Endodermal cell (in vitro differentiated cells): ENCODE measurements at regions not wholly inside any gene's neighbourhood (a gene's known extent, or its start where the extent isn't known, plus 50 kb on each side); places are given as distances from the start of the nearest gene placed in this dataset.

ENCODE experiments used
- DNase-seq: peaks from one replicate; pipeline ENCODE4 v3.0.0-alpha.2; 2017
- H3K27ac ChIP-seq: 2 replicates; pipeline ENCODE4 v1.5.1; 2013; ENCODE audit warnings: mild to moderate bottlenecking, low read depth, low read length, moderate library complexity
- H3K27me3 ChIP-seq: 2 replicates; pipeline ENCODE4 v1.6.1; 2013; ENCODE audit warnings: mild to moderate bottlenecking, low read length, moderate library complexity; ENCODE audit not compliant: insufficient read depth, control insufficient read depth, poor library complexity, severe bottlenecking
- H3K36me3 ChIP-seq: 2 replicates; pipeline ENCODE4 v1.7.0; 2013; ENCODE audit warnings: mild to moderate bottlenecking, low read length, moderate library complexity; ENCODE audit not compliant: control insufficient read depth, insufficient read depth
- H3K4me1 ChIP-seq: one replicate; pipeline ENCODE4 v1.7.0; 2013; ENCODE audit warnings: low read length; ENCODE audit not compliant: control insufficient read depth, insufficient read depth
- H3K4me3 ChIP-seq: 2 replicates; pipeline ENCODE4 v1.5.1; 2013; ENCODE audit warnings: mild to moderate bottlenecking, low read length, moderate library complexity
- H3K9ac ChIP-seq: 2 replicates; pipeline ENCODE4 v1.6.1; 2013; ENCODE audit warnings: mild to moderate bottlenecking, low read length, moderate library complexity; ENCODE audit not compliant: poor library complexity, severe bottlenecking; ENCODE audit errors: extremely low read depth
- H3K9me3 ChIP-seq: 2 replicates; pipeline ENCODE4 v1.6.1; 2013; ENCODE audit warnings: mild to moderate bottlenecking, low read length, moderate library complexity; ENCODE audit not compliant: control insufficient read depth
- H3K27ac Mint-ChIP-seq: 2 replicates; pipeline ENCODE4 v1.8.0; 2020; ENCODE audit warnings: mixed read lengths
- H3K27me3 Mint-ChIP-seq: 2 replicates; pipeline ENCODE4 v1.8.0; 2021; ENCODE audit warnings: mild to moderate bottlenecking, mixed read lengths; ENCODE audit not compliant: insufficient read depth
- H3K36me3 Mint-ChIP-seq: 2 replicates; pipeline ENCODE4 v1.8.0; 2020; ENCODE audit warnings: low read depth, mixed read lengths
- H3K4me1 Mint-ChIP-seq: 2 replicates; pipeline ENCODE4 v1.8.0; 2020; ENCODE audit warnings: mixed read lengths
- H3K4me3 Mint-ChIP-seq: 2 replicates; pipeline ENCODE4 v1.8.0; 2020; ENCODE audit warnings: mild to moderate bottlenecking, moderate library complexity, mixed read lengths
- H3K9me3 Mint-ChIP-seq: 2 replicates; pipeline ENCODE4 v1.8.0; 2020; ENCODE audit warnings: mild to moderate bottlenecking, mixed read lengths
- WGBS, 2 experiments: methylation state at CpG; one replicate each; pipeline versions ENCODE4 v1.1.5 to v1.1.7; 2013; ENCODE audit warnings: missing lambda C conversion rate in 2 of 2, mixed read lengths in 1 of 2; ENCODE audit not compliant: insufficient coverage in 1 of 2, insufficient read length in 1 of 2; 5-methylcytosine and 5-hydroxymethylcytosine counted together
- TF ChIP-seq, protein P1 (sequence below): fragments of 200-600 bp; sonication (generic); conservative IDR thresholded peaks from 2 replicates; pipeline ENCODE4 v1.5.0; 2021; ENCODE audit warnings: antibody characterized with exemption, mild to moderate bottlenecking

DNA sequence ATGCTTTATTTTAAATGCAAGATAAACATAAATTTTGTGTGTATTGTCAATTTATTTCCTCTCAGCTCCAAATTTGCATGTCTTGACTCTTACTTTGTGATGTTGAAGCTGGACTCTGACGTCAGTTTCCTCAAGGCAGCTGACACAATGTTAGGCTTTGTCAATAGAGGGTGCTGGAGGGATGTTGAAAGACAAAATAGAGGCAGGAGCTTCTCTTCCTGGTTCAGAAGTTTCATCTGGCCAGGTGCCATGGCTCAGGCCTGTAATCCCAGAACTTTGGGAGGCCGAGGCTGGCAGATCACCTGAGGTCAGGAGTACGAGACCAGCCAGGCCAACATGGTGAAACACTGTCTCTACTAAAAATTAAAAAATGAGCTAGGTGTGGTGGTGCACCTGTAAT lies 408.6 kb downstream of the GBE1 start:
- Histone ChIP-seq H3K9ac (no peak overlapping the region), H3K4me3 (no peak overlapping the region), H3K4me1 (no peaks in the 10 kb centered on the region), H3K27me3 (no peaks in the 10 kb centered on the region), H3K9me3 (peaks cover under 1% of the 10 kb centered on the region), H3K36me3 (no peaks in the 10 kb centered on the region), H3K27ac (no peak overlapping the region)
- no peaks in the 10 kb centered on the region for H3K36me3 Mint-ChIP-seq
- no peak overlapping the region for H3K4me3 Mint-ChIP-seq
- TF ChIP-seq, protein P1, sequence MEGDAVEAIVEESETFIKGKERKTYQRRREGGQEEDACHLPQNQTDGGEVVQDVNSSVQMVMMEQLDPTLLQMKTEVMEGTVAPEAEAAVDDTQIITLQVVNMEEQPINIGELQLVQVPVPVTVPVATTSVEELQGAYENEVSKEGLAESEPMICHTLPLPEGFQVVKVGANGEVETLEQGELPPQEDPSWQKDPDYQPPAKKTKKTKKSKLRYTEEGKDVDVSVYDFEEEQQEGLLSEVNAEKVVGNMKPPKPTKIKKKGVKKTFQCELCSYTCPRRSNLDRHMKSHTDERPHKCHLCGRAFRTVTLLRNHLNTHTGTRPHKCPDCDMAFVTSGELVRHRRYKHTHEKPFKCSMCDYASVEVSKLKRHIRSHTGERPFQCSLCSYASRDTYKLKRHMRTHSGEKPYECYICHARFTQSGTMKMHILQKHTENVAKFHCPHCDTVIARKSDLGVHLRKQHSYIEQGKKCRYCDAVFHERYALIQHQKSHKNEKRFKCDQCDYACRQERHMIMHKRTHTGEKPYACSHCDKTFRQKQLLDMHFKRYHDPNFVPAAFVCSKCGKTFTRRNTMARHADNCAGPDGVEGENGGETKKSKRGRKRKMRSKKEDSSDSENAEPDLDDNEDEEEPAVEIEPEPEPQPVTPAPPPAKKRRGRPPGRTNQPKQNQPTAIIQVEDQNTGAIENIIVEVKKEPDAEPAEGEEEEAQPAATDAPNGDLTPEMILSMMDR, result peak; percentile 65
- peaks cover 5% of the 10 kb centered on the region for H3K9me3 Mint-ChIP-seq
- 71 to 93% methylated on average over 2 to 3 of the region's 3 CpGs for WGBS, 2 experiments
- peak; percentile 62 for DNase-seq
- H3K4me1 Mint-ChIP-seq, result no peaks in the 10 kb centered on the region
- no peak overlapping the region for H3K27ac Mint-ChIP-seq
- H3K27me3 Mint-ChIP-seq, result no peaks in the 10 kb centered on the region

DNA sequence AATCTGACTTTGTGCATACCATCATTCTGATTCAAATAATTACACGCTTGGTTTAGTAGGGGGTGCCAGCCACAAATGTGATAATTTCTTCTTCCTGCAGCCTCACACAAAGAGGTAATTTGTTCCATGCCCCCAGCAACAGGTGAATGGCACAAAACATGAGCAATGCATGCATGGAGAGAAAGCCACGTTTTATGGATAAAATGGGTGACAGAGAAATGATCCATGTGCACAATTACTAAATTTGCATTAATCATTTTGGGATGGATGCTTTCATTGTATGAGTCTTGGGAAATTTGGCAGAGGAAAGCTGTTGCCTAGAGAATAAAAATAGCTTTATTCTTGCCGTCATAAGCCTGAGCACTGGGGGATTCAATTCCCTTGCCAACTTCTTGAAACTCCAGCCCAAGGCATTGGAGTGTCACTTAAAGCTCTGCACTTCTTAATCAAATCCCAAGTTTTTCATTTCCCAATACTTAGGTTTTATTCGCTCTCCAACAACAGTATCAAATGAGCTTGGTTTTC lies 411.6 kb downstream of the GBE1 start:
- Mint-ChIP-seq H3K27ac (no peak overlapping the region), H3K36me3 (no peaks in the 10 kb centered on the region), H3K27me3 (no peaks in the 10 kb centered on the region), H3K4me3 (no peak overlapping the region), H3K9me3 (no peaks in the 10 kb centered on the region), H3K4me1 (no peaks in the 10 kb centered on the region)
- H3K27me3 ChIP-seq, result no peaks in the 10 kb centered on the region
- no peak for DNase-seq
- H3K36me3 ChIP-seq, result no peaks in the 10 kb centered on the region
- no peaks in the 10 kb centered on the region for H3K9me3 ChIP-seq
- no peak overlapping the region for H3K27ac ChIP-seq
- H3K4me3 ChIP-seq, result no peak overlapping the region
- WGBS, 2 experiments, result 88 to 93% methylated on average over 2 to 4 of the region's 4 CpGs
- TF ChIP-seq, protein P1, result no peak
- H3K4me1 ChIP-seq, result no peaks in the 10 kb centered on the region
- H3K9ac ChIP-seq, result no peak overlapping the region

DNA sequence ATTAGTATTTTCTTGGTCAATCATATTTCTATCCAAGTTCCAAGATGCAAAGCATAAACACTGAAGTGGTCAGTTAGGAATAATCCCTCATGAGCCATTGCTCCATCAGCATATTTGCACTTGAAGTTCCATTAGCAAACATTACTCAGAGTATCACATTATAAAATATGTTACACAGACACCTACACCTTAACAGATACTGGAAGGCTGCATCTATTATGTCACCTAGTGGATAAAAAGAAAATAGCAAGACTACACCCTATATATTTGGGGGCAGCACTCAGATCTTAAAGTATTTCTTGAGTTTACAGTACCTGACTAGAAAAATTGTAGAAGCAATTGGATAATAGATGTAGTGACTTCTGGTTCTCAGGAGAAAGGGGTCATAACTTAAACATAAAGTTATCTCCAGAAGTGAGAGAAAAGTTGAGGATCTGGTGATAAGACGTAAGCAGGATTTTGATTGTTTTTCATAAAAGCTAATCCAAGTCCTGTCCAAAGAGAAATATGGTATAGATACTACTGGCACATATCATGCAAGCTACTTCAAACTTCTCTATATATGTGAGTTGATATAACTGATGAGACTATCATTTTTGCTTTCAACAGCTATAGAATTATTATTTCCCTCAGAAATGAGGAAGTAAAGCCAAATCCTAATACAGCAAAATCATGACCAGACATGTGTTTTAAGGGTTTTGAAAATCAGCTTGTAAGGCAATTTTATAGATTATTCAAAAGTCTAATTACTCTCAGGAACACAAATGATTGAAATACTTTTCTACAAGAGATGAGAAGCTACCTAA lies 422.2 kb downstream of the GBE1 start:
- 100% methylated on average over 1 of the region's 1 CpG; no CpG with 5 or more reads in 1 of the 2 experiments for WGBS, 2 experiments
- no peak overlapping the region for H3K4me3 ChIP-seq
- H3K27ac ChIP-seq, result no peak overlapping the region
- Mint-ChIP-seq H3K4me3 (no peak overlapping the region), H3K27me3 (no peaks in the 10 kb centered on the region), H3K4me1 (peaks cover 16% of the 10 kb centered on the region), H3K36me3 (no peaks in the 10 kb centered on the region), H3K9me3 (no peaks in the 10 kb centered on the region), H3K27ac (no peak overlapping the region)
- H3K36me3 ChIP-seq, result no peaks in the 10 kb centered on the region
- no peak for DNase-seq
- peaks cover 4% of the 10 kb centered on the region for H3K4me1 ChIP-seq
- H3K9me3 ChIP-seq, result no peaks in the 10 kb centered on the region
- H3K9ac ChIP-seq, result no peak overlapping the region
- H3K27me3 ChIP-seq, result no peaks in the 10 kb centered on the region
- TF ChIP-seq, protein P1, result peak; percentile 76
